Vagina (tissue), 2 donors: ENCODE measurements at regions not wholly inside any gene's neighbourhood (a gene's known extent, or its start where the extent isn't known, plus 50 kb on each side); places are given as distances from the start of the nearest gene placed in this dataset.

ENCODE experiments used
- CTCF ChIP-seq, 3 experiments: fragments of 450-650 bp in 2 of 3; fragments of 200-600 bp in 1 of 3; sonication (generic) in 1 of 3; IDR thresholded peaks; one replicate each; pipeline ENCODE4 v1.5.1; 2017 to 2019; ENCODE audit warnings: antibody characterized with exemption in 3 of 3, mild to moderate bottlenecking in 2 of 3, moderate library complexity in 2 of 3
- POLR2A ChIP-seq, 2 donors: fragments of 450-650 bp; IDR thresholded peaks; one replicate each; pipeline ENCODE4 v1.6.1; 2017; ENCODE audit warnings: antibody characterized with exemption in 2 of 2, mild to moderate bottlenecking in 2 of 2, moderate library complexity in 2 of 2
- POLR2AphosphoS5 ChIP-seq, 2 donors: sonication (generic); formaldehyde crosslinking; IDR thresholded peaks; one replicate each; pipeline ENCODE4 v1.9.0; 2017; ENCODE audit warnings: antibody characterized with exemption in 2 of 2, mild to moderate bottlenecking in 2 of 2, low read depth in 1 of 2; ENCODE audit not compliant: insufficient read depth in 1 of 2

GRCh38 chr20:23226612-23227265, 123.9 kb upstream of the NXT1 start:
- no peak for TF ChIP-seq CTCF (IDR thresholded peaks at IDR 0.05)
- no peak for TF ChIP-seq POLR2AphosphoS5 (IDR thresholded peaks at IDR 0.05; ENCODE audit: insufficient read depth in 1 of 2, low read depth in 1 of 2)
- no peak for TF ChIP-seq POLR2A (IDR thresholded peaks at IDR 0.05)
